ENCODE measurements at regions not wholly inside any gene's neighbourhood (a gene's known extent, or its start where the extent isn't known, plus 50 kb on each side); places are given as distances from the start of the nearest gene placed in this dataset.
"Not testable (repeated sequence)": the region's sequence is repeated elsewhere in the genome, so short reads cannot be mapped to it uniquely, and the experiment has no call there.

GRCh38 chr10:90032519-90032918 is 331.1 kb downstream of the KIF20B start:
- DNase-seq: no peak

- DNase-seq: not testable (repeated sequence)
These were observed 333.5 kb downstream of the KIF20B start for GRCh38 chr10:90034862-90035261.

- no peak for DNase-seq
These were observed 340.2 kb downstream of the KIF20B start for GRCh38 chr10:90041585-90041984.

GRCh38 chr10:90042075-90042474 is 340.7 kb downstream of the KIF20B start:
- DNase-seq: no peak

- DNase-seq: peak; percentile 12
These were observed 345.9 kb downstream of the KIF20B start for GRCh38 chr10:90047243-90047729.

GRCh38 chr10:90051053-90051452 is 349.7 kb downstream of the KIF20B start:
- DNase-seq: no peak

GRCh38 chr10:90051474-90051873 is 350.1 kb downstream of the KIF20B start:
- no peak for DNase-seq

- no peak for DNase-seq
These were observed 361.4 kb downstream of the KIF20B start for GRCh38 chr10:90062786-90063185.

GRCh38 chr10:90064295-90064694 is 362.9 kb downstream of the KIF20B start:
- DNase-seq: no peak

- no peak for DNase-seq
These were observed 365.0 kb downstream of the KIF20B start for GRCh38 chr10:90066435-90066834.

- DNase-seq: no peak
These were observed 374.6 kb downstream of the KIF20B start for GRCh38 chr10:90075995-90076394.

GRCh38 chr10:90079819-90080218 is 378.4 kb downstream of the KIF20B start:
- DNase-seq: no peak

- DNase-seq: not testable (repeated sequence)
These were observed 385.3 kb downstream of the KIF20B start for GRCh38 chr10:90086606-90087190.

GRCh38 chr10:90087197-90088023 is 386.0 kb downstream of the KIF20B start:
- DNase-seq: no peak

GRCh38 chr10:90088024-90088317 is 386.6 kb downstream of the KIF20B start:
- no peak for DNase-seq

- DNase-seq: peak; percentile 42
These were observed 388.3 kb downstream of the KIF20B start for GRCh38 chr10:90089719-90090118.

GRCh38 chr10:90096196-90096595 is 394.8 kb downstream of the KIF20B start:
- no peak for DNase-seq

- DNase-seq: not testable (repeated sequence)
These were observed 406.2 kb downstream of the KIF20B start for GRCh38 chr10:90107581-90107980.

GRCh38 chr10:90111671-90112070 is 410.3 kb downstream of the KIF20B start:
- no peak for DNase-seq

GRCh38 chr10:90112681-90113080 is 411.3 kb downstream of the KIF20B start:
- DNase-seq: no peak

GRCh38 chr10:90118567-90118966 is 417.2 kb downstream of the KIF20B start:
- not testable (repeated sequence) for DNase-seq

GRCh38 chr10:90119631-90120280 is 418.4 kb downstream of the KIF20B start:
- DNase-seq: not testable (repeated sequence)

GRCh38 chr10:90125456-90126255 is 424.3 kb downstream of the KIF20B start:
- DNase-seq: peak; percentile 64

Measured in NCI-H446 treated with DMSO at 0.1 percent for 48 hours (cell line).